Smooth muscle cell (in vitro differentiated cells): ENCODE measurements at regions not wholly inside any gene's neighbourhood (a gene's known extent, or its start where the extent isn't known, plus 50 kb on each side); places are given as distances from the start of the nearest gene placed in this dataset.
A peak's percentile ranks its signal among the peaks of the same experiment; 100 is the strongest.

Source experiments
- DNase-seq: peaks from one replicate; lab custom pipeline; 2025; ENCODE audit not compliant: unreplicated experiment; lab: John Stamatoyannopoulos, UW
- H2AFZ ChIP-seq: fragments of 200-600 bp; sonication (generic); 2 replicates; pipeline ENCODE4 v1.6.0; 2016; ENCODE audit warnings: antibody characterized with exemption, low read depth, mild to moderate bottlenecking
- H3F3A ChIP-seq: fragments of 200-600 bp; sonication (generic); 2 replicates; pipeline ENCODE4 v1.6.0; 2017; ENCODE audit warnings: antibody characterized with exemption, low read depth
- H3K27ac ChIP-seq: fragments of 200-600 bp; sonication (generic); 2 replicates; pipeline ENCODE4 v1.5.1; 2016; ENCODE audit warnings: low read depth, mild to moderate bottlenecking
- H3K27me3 ChIP-seq: fragments of 200-600 bp; sonication (generic); 2 replicates; pipeline ENCODE4 v1.6.1; 2016; ENCODE audit warnings: low read depth, mild to moderate bottlenecking
- H3K36me3 ChIP-seq: fragments of 200-600 bp; sonication (generic); 2 replicates; pipeline ENCODE4 v1.5.1; 2016; ENCODE audit warnings: low read depth
- H3K4me1 ChIP-seq: fragments of 200-600 bp; sonication (generic); 2 replicates; pipeline ENCODE4 v1.5.1; 2016; ENCODE audit warnings: low read depth
- H3K4me2 ChIP-seq: fragments of 200-600 bp; sonication (generic); 2 replicates; pipeline ENCODE4 v1.6.0; 2016; ENCODE audit warnings: mild to moderate bottlenecking
- H3K4me3 ChIP-seq: fragments of 200-600 bp; sonication (generic); 2 replicates; pipeline ENCODE4 v1.5.1; 2016; ENCODE audit warnings: mild to moderate bottlenecking
- H3K79me2 ChIP-seq: fragments of 200-600 bp; sonication (generic); 2 replicates; pipeline ENCODE4 v1.6.0; 2016; ENCODE audit warnings: low read depth, mild to moderate bottlenecking
- H3K9ac ChIP-seq: fragments of 200-600 bp; sonication (generic); 2 replicates; pipeline ENCODE4 v1.6.0; 2016; ENCODE audit warnings: low read depth
- H3K9me3 ChIP-seq: fragments of 200-600 bp; sonication (generic); replicated peaks from 2 replicates; pipeline ENCODE4 v1.5.1; 2016; ENCODE audit warnings: low read depth
- H4K20me1 ChIP-seq: fragments of 200-600 bp; sonication (generic); 2 replicates; pipeline ENCODE4 v1.6.0; 2016; ENCODE audit warnings: low read depth
- CTCF ChIP-seq: fragments of 200-600 bp; sonication (generic); IDR thresholded peaks from 2 replicates; pipeline ENCODE4 v1.5.1; 2017; ENCODE audit warnings: borderline replicate concordance, mild to moderate bottlenecking, antibody characterized with exemption; ENCODE audit not compliant: insufficient read depth, poor library complexity, severe bottlenecking
- WGBS: methylation state at CpG from one replicate; pipeline ENCODE4 v1.1.7; 2016; ENCODE audit warnings: low lambda C conversion rate; 5-methylcytosine and 5-hydroxymethylcytosine counted together

GRCh38 chr10:123952099-123952498 lies 60.5 kb upstream of the CPXM2 start:
- H3F3A ChIP-seq: no peaks in the 10 kb centered on the region
- no peak overlapping the region for H3K4me2 ChIP-seq
- DNase-seq: no peak
- no peak overlapping the region for H3K9ac ChIP-seq
- TF ChIP-seq CTCF: no peak
- H3K4me1 ChIP-seq: no peaks in the 10 kb centered on the region
- H3K36me3 ChIP-seq: no peaks in the 10 kb centered on the region
- no peaks in the 10 kb centered on the region for H3K9me3 ChIP-seq
- H3K4me3 ChIP-seq: no peak overlapping the region
- no peaks in the 10 kb centered on the region for H4K20me1 ChIP-seq
- no peak overlapping the region for H3K27ac ChIP-seq
- no peaks in the 10 kb centered on the region for H3K79me2 ChIP-seq
- no peaks in the 10 kb centered on the region for H3K27me3 ChIP-seq
- 90% methylated on average over 6 of the region's 6 CpGs for WGBS
- H2AFZ ChIP-seq: no peak overlapping the region

DNA sequence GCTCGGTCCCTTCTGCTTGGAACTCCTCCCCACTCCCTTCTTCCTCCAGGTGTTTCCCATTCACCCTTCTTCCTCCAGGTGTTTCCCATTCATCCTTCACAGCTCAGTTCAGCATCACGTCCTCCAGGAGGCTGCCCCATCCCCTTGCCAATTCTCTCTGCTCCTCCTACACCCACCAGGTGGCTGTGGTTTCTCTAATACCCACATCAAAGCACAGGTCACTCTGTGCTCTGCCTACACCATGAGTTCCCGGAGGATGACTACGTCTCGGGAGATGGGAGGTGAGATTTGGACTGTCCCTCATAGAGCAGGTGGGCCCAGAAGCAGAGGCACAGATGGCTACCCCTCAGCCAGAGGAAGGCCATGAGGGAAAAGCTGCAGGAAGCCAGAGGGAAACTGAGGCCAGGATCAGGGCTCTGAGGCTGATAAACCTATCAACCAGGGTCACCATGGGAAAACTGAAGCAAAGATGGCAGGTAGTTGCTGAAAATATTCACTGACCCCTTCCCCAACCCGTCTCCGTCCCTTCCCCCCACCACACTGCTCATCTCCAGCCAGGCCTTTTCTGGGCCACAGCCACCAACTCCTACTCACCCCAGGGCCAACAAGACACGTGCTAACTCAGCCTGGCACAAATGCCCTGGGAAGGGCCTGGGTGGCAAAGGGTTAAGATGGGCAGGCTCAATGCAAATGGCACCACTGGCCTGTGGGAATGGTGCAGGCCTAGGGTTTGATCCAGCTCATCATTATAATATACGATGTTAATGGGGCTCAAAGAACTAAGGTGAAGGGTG lies 56.6 kb upstream of the CPXM2 start:
- no peaks in the 10 kb centered on the region for H3K79me2 ChIP-seq
- H3K4me3 ChIP-seq: no peak overlapping the region
- no peak overlapping the region for H3K27ac ChIP-seq
- H3F3A ChIP-seq: no peaks in the 10 kb centered on the region
- no peak overlapping the region for H3K9ac ChIP-seq
- TF ChIP-seq CTCF: no peak
- 82% methylated on average over 9 of the region's 9 CpGs for WGBS
- H4K20me1 ChIP-seq: no peaks in the 10 kb centered on the region
- H3K27me3 ChIP-seq: no peaks in the 10 kb centered on the region
- no peaks in the 10 kb centered on the region for H3K4me1 ChIP-seq
- H2AFZ ChIP-seq: no peak overlapping the region
- H3K9me3 ChIP-seq: no peaks in the 10 kb centered on the region
- no peak for DNase-seq
- H3K4me2 ChIP-seq: no peak overlapping the region
- no peaks in the 10 kb centered on the region for H3K36me3 ChIP-seq

DNA sequence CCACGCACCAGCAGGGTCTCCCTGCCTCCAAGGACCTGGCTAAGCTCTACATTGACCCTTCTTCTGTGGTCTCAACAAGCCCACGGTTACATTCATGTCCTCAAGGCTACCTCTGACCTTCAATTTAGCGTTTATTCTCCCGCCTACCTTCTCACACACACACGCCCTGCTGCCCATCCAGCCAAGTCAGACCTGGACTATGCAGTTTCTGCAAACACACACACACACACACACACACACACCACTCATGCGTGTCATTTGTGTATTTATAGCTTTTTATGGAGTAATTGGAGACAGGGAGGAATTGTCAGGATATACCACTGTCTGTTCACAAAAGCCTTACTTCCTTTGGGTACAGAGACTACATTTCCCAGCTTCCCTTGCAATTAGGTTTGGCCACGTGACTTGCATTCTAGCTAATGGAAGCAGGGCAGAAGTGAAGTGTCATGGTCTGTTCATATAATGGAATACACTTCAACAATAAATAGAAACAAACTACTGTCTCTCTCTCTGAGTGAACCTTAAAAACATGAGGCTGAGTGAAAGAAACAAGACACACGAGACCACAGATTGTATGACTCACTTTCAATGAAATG lies 53.8 kb upstream of the CPXM2 start:
- DNase-seq: no peak
- Histone ChIP-seq H3F3A (no peaks in the 10 kb centered on the region), H3K36me3 (no peaks in the 10 kb centered on the region), H3K4me3 (no peak overlapping the region), H2AFZ (peak overlapping the region; percentile 46), H3K9ac (no peak overlapping the region), H3K4me1 (no peaks in the 10 kb centered on the region), H3K9me3 (no peaks in the 10 kb centered on the region), H3K27ac (peak overlapping the region; percentile 34), H3K4me2 (peak overlapping the region; percentile 22), H3K27me3 (no peaks in the 10 kb centered on the region), H3K79me2 (no peaks in the 10 kb centered on the region), H4K20me1 (no peaks in the 10 kb centered on the region)
- 67% methylated on average over 8 of the region's 8 CpGs for WGBS
- TF ChIP-seq CTCF: no peak
